ENCODE measurements at regions not wholly inside any gene's neighbourhood (a gene's known extent, or its start where the extent isn't known, plus 50 kb on each side); places are given as distances from the start of the nearest gene placed in this dataset.

DNA sequence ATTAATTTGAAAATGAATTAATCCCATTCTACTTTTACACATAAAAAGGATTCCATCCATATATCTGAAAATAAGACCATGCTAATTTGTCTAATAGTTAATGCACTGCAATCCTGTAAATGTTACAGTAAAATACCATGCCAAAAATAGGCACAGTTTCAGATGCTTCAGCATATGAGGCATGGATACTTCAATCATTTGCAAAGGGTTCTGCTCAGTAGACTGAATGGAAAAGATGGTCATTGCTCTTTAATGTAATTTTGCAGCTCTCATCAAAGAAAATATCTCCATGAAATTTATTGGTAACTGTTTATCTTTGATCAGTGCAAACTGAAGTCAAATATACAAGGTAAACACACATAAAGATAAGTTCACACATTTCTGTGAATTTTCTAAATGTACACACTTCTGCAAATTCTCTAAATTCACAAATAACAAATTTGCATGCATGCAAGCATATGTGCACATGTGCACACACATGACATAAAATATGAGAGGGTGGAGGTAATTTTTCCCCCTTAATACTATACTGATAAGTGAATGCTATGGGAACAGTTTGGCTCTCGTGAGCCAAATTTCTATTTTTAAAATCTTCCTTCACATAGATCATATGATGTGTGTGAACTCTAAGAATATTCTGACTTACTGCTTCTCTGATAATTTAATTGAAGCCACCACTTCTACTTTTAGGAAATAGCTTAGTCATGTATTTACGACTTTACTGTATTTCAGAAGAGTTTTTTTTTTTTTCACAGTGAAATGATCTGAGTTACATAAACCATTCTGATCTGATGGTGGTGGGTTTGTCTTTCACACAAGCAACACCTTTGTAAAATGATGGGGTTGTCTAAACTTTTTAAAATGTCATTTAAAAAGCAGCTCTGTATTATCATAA, 996.8 kb upstream of the CITED2 start:
- H3K27ac ChIP-seq (ENCODE audit: low read depth, low read length): no peak overlapping the region
- H3K4me1 ChIP-seq (ENCODE audit: insufficient read depth, low read length): peaks cover 11% of the 10 kb centered on the region
- no peak overlapping the region for H3K9ac ChIP-seq (ENCODE audit: low read depth, low read length)
- peaks cover 7% of the 10 kb centered on the region; the same call in 1 of the 2 replicates for H3K9me3 ChIP-seq (ENCODE audit: insufficient read depth, low read depth, low read length)
- no CpG with 5 or more reads among the region's 2 CpGs for WGBS
- H3K4me3 ChIP-seq (ENCODE audit: low read length): no peak overlapping the region
- H3K27me3 ChIP-seq (ENCODE audit: insufficient read depth, low read length): no peaks in the 10 kb centered on the region
- no peaks in the 10 kb centered on the region for H3K36me3 ChIP-seq (ENCODE audit: insufficient read depth, low read length)

DNA sequence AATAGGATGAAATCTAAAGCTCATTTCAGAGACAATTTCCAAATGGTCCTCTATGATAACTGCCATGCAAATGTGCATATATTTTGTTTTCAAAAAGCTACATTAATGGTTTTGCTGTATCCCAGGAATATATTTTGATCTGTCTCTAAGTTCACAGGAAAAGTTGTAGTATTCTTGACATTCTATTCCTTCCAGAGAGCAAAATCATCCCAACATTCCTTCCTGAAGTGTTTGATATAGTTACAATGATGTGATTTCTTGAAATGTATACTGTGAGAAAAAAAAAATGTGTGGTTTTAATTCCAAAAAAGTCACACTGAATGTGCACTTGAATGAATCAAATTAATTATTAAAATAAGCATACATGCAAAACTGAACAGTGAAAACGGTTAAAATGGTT, 996.0 kb upstream of the CITED2 start:
- WGBS: no CpG with 5 or more reads among the region's 1 CpG
- Histone ChIP-seq H3K27ac (ENCODE audit: low read depth, low read length) (no peak overlapping the region), H3K36me3 (ENCODE audit: insufficient read depth, low read length) (no peaks in the 10 kb centered on the region)

DNA sequence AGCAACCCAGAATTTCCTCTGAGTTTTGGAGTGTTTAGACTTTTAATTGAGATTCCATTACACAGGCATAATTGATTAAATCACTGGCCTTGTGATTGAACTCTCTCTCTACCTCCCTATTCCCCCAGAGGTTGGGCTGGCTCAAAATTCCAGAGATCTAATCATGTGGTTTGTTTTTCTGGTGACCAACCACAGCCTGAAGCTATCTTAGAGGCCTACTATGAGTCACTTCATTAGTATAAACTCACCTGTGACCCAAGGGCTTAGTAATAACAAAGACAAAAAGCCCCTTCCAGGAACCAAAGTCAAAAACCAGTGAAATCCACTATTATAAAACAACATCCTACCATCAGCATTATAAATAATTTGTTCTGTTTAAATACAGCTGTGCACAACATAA, 992.5 kb upstream of the CITED2 start:
- Histone ChIP-seq H3K4me1 (ENCODE audit: insufficient read depth, low read length) (peaks cover 6% of the 10 kb centered on the region; the same call in 1 of the 2 replicates), H3K27me3 (ENCODE audit: insufficient read depth, low read length) (no peaks in the 10 kb centered on the region), H3K36me3 (ENCODE audit: insufficient read depth, low read length) (no peaks in the 10 kb centered on the region), H3K9ac (ENCODE audit: low read depth, low read length) (no peak overlapping the region), H3K9me3 (ENCODE audit: insufficient read depth, low read depth, low read length) (peaks cover 27% of the 10 kb centered on the region), H3K27ac (ENCODE audit: low read depth, low read length) (no peak overlapping the region), H3K4me3 (ENCODE audit: low read length) (no peak overlapping the region)

More for the DNA sequence above, 996.0 kb upstream of the CITED2 start:
- Histone ChIP-seq H3K4me3 (ENCODE audit: low read length) (no peak overlapping the region), H3K9ac (ENCODE audit: low read depth, low read length) (no peak overlapping the region), H3K9me3 (ENCODE audit: insufficient read depth, low read depth, low read length) (peaks cover 13% of the 10 kb centered on the region), H3K27me3 (ENCODE audit: insufficient read depth, low read length) (no peaks in the 10 kb centered on the region), H3K4me1 (ENCODE audit: insufficient read depth, low read length) (peaks cover 11% of the 10 kb centered on the region)

DNA sequence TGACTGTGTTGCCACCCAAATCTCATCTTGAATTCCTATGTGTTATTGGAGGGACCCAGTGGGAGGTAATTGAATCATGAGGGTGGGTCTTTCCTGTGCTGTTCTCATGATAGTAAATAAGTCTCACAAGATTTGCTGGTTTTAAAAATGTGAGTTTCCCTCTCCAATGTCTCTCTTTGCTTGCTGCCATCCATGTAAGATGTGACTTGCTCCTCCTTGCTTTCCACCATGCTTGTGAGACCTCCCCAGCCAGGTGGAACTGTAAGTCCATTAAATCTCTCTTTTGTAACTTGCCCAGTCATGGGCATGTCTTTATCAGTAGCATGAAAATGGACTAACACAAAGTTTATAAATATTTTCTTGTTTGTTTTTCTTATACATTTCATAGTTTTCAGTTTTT, 990.5 kb upstream of the CITED2 start:
- Histone ChIP-seq H3K27me3 (ENCODE audit: insufficient read depth, low read length) (no peaks in the 10 kb centered on the region), H3K4me1 (ENCODE audit: insufficient read depth, low read length) (no peaks in the 10 kb centered on the region), H3K27ac (ENCODE audit: low read depth, low read length) (no peak overlapping the region), H3K9ac (ENCODE audit: low read depth, low read length) (no peak overlapping the region), H3K4me3 (ENCODE audit: low read length) (no peak overlapping the region), H3K36me3 (ENCODE audit: insufficient read depth, low read length) (no peaks in the 10 kb centered on the region), H3K9me3 (ENCODE audit: insufficient read depth, low read depth, low read length) (peaks cover 27% of the 10 kb centered on the region)

DNA sequence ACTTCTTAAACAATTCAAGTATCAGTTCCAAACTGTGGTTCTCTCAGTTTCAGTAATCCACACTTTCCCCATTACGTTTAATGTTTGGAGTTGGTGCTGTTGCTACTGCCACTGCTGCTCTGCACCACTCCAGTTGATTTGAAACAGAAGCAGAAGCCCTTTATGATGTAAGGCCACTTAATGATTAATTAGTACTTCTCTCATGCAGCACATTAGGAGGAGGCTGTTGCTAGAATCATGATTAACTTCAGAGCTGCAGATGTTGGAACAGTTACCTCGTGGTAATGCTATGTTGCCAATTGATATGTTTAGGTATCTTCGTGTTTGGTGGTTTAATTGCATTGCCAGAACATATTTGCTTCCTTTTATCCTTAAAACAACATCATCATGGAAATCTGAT, 986.2 kb upstream of the CITED2 start:
- Histone ChIP-seq H3K27ac (ENCODE audit: low read depth, low read length) (no peak overlapping the region), H3K9me3 (ENCODE audit: insufficient read depth, low read depth, low read length) (peaks cover 19% of the 10 kb centered on the region), H3K27me3 (ENCODE audit: insufficient read depth, low read length) (no peaks in the 10 kb centered on the region), H3K36me3 (ENCODE audit: insufficient read depth, low read length) (no peaks in the 10 kb centered on the region), H3K4me3 (ENCODE audit: low read length) (no peak overlapping the region), H3K4me1 (ENCODE audit: insufficient read depth, low read length) (no peaks in the 10 kb centered on the region), H3K9ac (ENCODE audit: low read depth, low read length) (no peak overlapping the region)
- WGBS: 97% methylated on average over 2 of the region's 3 CpGs

DNA sequence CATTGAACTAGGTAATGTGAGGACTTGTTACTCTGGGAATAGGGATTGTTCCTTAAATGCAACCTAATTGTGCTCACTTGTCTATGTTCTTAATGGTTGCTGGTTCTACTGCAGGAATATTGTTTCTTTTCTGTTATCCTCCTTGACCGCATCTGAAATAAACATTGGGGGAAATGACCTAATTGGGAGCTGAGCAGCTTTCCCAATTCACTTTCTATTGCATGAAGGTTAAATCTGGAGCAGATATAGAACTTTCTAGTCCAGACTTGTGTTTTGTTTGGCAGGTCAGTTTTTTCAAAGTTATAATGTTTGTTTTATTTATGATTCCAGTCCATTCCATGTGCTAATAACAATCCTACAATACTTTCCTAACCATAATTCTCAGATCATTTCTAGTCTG, 981.0 kb upstream of the CITED2 start:
- Histone ChIP-seq H3K27ac (ENCODE audit: low read depth, low read length) (no peak overlapping the region), H3K27me3 (ENCODE audit: insufficient read depth, low read length) (no peaks in the 10 kb centered on the region), H3K4me3 (ENCODE audit: low read length) (no peak overlapping the region), H3K9me3 (ENCODE audit: insufficient read depth, low read depth, low read length) (no peaks in the 10 kb centered on the region), H3K36me3 (ENCODE audit: insufficient read depth, low read length) (no peaks in the 10 kb centered on the region), H3K4me1 (ENCODE audit: insufficient read depth, low read length) (peaks cover 9% of the 10 kb centered on the region), H3K9ac (ENCODE audit: low read depth, low read length) (no peak overlapping the region)
- 78% methylated on average over 1 of the region's 1 CpG for WGBS

DNA sequence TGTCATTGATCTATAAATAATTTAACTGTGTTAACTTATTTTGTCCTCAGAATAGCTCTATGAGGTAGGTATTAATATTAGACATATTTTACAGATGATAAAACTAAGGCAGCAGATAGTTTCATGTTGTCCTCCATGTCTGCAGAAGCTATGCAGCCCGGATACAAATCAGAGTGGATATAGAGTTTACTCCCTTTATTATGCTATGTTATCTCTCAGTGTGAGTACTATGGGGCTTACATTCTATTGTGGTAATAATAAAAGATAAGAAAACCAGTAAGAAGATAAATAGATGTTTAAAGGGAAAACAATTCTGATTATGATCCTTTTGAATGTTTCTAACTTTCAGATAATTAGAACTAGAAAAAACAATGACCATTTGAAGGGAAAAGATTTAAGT, 979.8 kb upstream of the CITED2 start:
- WGBS: 100% methylated on average over 1 of the region's 1 CpG
- Histone ChIP-seq H3K27me3 (ENCODE audit: insufficient read depth, low read length) (no peaks in the 10 kb centered on the region), H3K9me3 (ENCODE audit: insufficient read depth, low read depth, low read length) (no peaks in the 10 kb centered on the region), H3K4me3 (ENCODE audit: low read length) (no peak overlapping the region), H3K27ac (ENCODE audit: low read depth, low read length) (no peak overlapping the region), H3K4me1 (ENCODE audit: insufficient read depth, low read length) (peaks cover 9% of the 10 kb centered on the region), H3K9ac (ENCODE audit: low read depth, low read length) (no peak overlapping the region), H3K36me3 (ENCODE audit: insufficient read depth, low read length) (no peaks in the 10 kb centered on the region)

DNA sequence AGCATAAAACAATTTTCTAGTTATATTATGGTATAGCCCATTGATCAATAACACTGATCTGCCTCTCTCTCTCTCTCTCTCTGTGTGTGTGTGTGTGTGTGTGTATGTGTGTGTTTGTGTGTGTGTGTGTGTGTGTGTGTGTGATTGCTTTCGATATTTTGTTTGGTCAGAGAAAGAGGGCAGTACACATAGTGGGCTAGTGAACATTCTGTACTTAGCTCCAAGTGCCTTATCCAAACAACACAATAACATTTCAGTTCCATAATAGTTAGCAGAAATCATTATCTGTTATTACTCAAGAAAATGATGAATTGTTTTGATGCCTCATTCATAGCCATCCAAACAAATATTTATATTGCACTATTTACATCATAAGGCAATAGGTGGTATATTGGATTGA, 979.1 kb upstream of the CITED2 start:
- H3K4me3 ChIP-seq (ENCODE audit: low read length): no peak overlapping the region
- no peak overlapping the region for H3K9ac ChIP-seq (ENCODE audit: low read depth, low read length)
- no peaks in the 10 kb centered on the region for H3K27me3 ChIP-seq (ENCODE audit: insufficient read depth, low read length)
- no peaks in the 10 kb centered on the region for H3K9me3 ChIP-seq (ENCODE audit: insufficient read depth, low read depth, low read length)
- H3K36me3 ChIP-seq (ENCODE audit: insufficient read depth, low read length): no peaks in the 10 kb centered on the region
- H3K4me1 ChIP-seq (ENCODE audit: insufficient read depth, low read length): peaks cover 9% of the 10 kb centered on the region
- no CpG with 5 or more reads among the region's 1 CpG for WGBS
- H3K27ac ChIP-seq (ENCODE audit: low read depth, low read length): no peak overlapping the region

DNA sequence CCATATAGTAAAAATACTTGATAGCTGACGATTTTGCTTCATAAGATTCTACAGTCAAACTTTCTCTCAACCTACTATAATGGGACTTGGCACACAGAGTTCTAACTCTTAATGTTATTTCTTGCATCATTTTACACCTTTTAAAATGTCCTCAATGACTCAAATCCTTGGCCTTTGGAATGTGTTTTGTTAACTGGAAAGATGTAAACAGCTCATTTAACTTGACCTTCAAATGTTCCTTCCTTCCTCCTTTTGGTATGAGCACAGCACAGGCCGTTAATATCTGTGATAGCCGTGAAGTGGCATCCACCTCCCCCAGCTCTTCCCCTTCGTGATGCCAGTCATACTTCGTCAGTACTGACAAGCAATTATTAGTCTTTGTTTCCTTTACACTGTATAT, 972.0 kb upstream of the CITED2 start:
- H3K4me1 ChIP-seq (ENCODE audit: insufficient read depth, low read length): peaks cover 7% of the 10 kb centered on the region
- no peaks in the 10 kb centered on the region for H3K27me3 ChIP-seq (ENCODE audit: insufficient read depth, low read length)
- no peak overlapping the region for H3K9ac ChIP-seq (ENCODE audit: low read depth, low read length)
- H3K27ac ChIP-seq (ENCODE audit: low read depth, low read length): no peak overlapping the region
- H3K4me3 ChIP-seq (ENCODE audit: low read length): no peak overlapping the region
- H3K36me3 ChIP-seq (ENCODE audit: insufficient read depth, low read length): no peaks in the 10 kb centered on the region
- WGBS: 92% methylated on average over 5 of the region's 5 CpGs
- no peaks in the 10 kb centered on the region for H3K9me3 ChIP-seq (ENCODE audit: insufficient read depth, low read depth, low read length)

DNA sequence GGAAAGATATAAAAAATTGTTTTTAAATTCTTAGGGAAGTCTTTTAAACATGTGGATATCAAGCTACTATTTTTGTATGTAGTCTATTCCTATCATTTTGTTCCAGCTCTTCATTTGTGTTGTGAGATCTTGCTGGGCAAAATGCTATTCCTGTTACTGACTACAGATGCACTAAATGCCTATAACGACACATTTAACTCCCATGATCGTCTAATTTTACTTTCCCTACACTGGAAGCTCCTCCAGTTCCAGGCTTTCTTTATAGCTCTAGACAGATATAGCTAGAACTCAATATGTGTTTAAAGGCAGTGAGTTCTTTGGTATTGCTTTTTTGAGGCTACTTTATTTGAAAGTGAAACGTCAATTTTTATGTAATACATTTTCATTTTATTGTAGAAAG, 971.5 kb upstream of the CITED2 start:
- H3K27ac ChIP-seq (ENCODE audit: low read depth, low read length): no peak overlapping the region
- no peaks in the 10 kb centered on the region for H3K27me3 ChIP-seq (ENCODE audit: insufficient read depth, low read length)
- peaks cover 2% of the 10 kb centered on the region for H3K4me1 ChIP-seq (ENCODE audit: insufficient read depth, low read length)
- 93% methylated on average over 2 of the region's 3 CpGs for WGBS
- H3K4me3 ChIP-seq (ENCODE audit: low read length): no peak overlapping the region
- H3K9ac ChIP-seq (ENCODE audit: low read depth, low read length): no peak overlapping the region
- H3K36me3 ChIP-seq (ENCODE audit: insufficient read depth, low read length): no peaks in the 10 kb centered on the region
- H3K9me3 ChIP-seq (ENCODE audit: insufficient read depth, low read depth, low read length): no peaks in the 10 kb centered on the region

DNA sequence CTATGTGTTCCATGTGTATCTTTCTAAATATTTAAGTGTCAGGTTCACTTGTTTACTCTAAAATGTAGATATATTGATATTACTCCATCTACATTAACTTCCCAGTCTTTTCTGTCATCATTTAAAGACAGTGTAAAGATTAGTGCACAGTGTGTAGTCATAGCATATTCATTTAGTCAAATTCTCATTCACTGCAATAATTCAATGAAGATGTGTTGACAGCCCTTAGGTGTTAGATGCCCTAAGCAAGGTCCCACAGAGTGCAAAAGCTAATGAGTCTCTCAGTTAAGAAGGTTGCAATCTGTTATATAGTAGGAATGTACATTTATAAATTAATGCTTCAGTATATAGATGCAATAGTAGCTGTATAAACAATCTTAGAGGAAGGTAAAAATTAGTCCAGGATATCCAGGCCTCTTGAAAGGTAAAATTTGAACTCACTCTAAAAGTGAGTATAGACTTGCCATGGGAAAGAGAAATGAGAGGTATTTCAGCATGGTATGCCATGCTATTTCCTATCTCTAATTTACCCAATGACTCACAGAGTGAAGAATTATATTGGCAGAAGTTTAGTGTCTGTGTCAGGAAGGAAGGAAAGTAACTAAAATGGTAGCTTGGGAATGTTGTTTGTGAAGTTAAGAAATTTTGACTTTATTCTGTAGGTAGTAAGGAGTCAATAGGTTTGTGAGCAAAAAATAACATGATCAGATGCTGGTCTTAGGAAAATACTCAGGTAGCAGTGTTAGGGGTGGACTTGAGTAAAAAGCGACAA, 969.9 kb upstream of the CITED2 start:
- H3K4me1 ChIP-seq (ENCODE audit: insufficient read depth, low read length): no peaks in the 10 kb centered on the region

More for the DNA sequence above, 969.9 kb upstream of the CITED2 start:
- peaks cover 4% of the 10 kb centered on the region; the same call in 1 of the 2 replicates for H3K9me3 ChIP-seq (ENCODE audit: insufficient read depth, low read depth, low read length)
- H3K36me3 ChIP-seq (ENCODE audit: insufficient read depth, low read length): no peaks in the 10 kb centered on the region
- H3K27ac ChIP-seq (ENCODE audit: low read depth, low read length): no peak overlapping the region
- H3K27me3 ChIP-seq (ENCODE audit: insufficient read depth, low read length): no peaks in the 10 kb centered on the region
- 97% methylated on average over 1 of the region's 1 CpG for WGBS
- no peak overlapping the region for H3K9ac ChIP-seq (ENCODE audit: low read depth, low read length)
- H3K4me3 ChIP-seq (ENCODE audit: low read length): no peak overlapping the region
